ENCODE measurements at regions not wholly inside any gene's neighbourhood (a gene's known extent, or its start where the extent isn't known, plus 50 kb on each side); places are given as distances from the start of the nearest gene placed in this dataset.

DNA sequence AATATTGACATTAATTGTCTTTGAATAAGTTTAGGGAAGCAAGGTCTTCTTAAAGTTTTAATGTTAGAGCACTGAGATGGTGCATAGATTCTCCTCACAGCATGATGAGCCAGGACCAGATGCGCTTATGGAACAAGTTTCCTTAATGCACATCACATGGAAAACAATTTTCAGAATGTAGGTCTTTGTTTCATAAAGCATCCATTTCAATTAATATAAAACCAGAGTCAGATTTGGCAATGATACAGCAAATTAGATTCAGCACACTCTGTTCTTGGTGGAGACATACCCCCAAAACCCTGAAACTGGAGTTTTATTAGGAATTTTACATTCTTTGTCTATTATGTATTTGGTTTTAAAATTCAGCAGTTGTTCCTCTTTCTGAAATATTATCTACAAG is 402.1 kb upstream of the SEMA6A start:
- H2AFZ ChIP-seq (ENCODE audit: low read depth, low read length) = no peak overlapping the region
- no peaks in the 10 kb centered on the region for H3K79me2 ChIP-seq (ENCODE audit: low read length)
- TF ChIP-seq EZH2phosphoT487 (IDR thresholded peaks at IDR 0.05; ENCODE audit: low read depth) = no peak
- TF ChIP-seq, protein P1, sequence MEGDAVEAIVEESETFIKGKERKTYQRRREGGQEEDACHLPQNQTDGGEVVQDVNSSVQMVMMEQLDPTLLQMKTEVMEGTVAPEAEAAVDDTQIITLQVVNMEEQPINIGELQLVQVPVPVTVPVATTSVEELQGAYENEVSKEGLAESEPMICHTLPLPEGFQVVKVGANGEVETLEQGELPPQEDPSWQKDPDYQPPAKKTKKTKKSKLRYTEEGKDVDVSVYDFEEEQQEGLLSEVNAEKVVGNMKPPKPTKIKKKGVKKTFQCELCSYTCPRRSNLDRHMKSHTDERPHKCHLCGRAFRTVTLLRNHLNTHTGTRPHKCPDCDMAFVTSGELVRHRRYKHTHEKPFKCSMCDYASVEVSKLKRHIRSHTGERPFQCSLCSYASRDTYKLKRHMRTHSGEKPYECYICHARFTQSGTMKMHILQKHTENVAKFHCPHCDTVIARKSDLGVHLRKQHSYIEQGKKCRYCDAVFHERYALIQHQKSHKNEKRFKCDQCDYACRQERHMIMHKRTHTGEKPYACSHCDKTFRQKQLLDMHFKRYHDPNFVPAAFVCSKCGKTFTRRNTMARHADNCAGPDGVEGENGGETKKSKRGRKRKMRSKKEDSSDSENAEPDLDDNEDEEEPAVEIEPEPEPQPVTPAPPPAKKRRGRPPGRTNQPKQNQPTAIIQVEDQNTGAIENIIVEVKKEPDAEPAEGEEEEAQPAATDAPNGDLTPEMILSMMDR (IDR thresholded peaks at IDR 0.05; ENCODE audit: low read depth, low read length) = no peak
- H3K27ac ChIP-seq (ENCODE audit: low read length) = no peak overlapping the region
- no peaks in the 10 kb centered on the region for H4K20me1 ChIP-seq (ENCODE audit: insufficient read depth, low read length)
- H3K4me1 ChIP-seq (ENCODE audit: low read length) = peaks cover 6% of the 10 kb centered on the region
- no peak overlapping the region for H3K4me2 ChIP-seq (ENCODE audit: low read length)
- no peaks in the 10 kb centered on the region for H3K27me3 ChIP-seq (ENCODE audit: low read depth, low read length)
- no peak overlapping the region for H3K4me3 ChIP-seq (ENCODE audit: low read length)
- no peaks in the 10 kb centered on the region for H3K36me3 ChIP-seq (replicated peaks; ENCODE audit: low read depth, low read length)
- H3K9ac ChIP-seq (ENCODE audit: low read length) = no peak overlapping the region
- H3K9me3 ChIP-seq (ENCODE audit: insufficient read depth, low read length) = no peaks in the 10 kb centered on the region

DNA sequence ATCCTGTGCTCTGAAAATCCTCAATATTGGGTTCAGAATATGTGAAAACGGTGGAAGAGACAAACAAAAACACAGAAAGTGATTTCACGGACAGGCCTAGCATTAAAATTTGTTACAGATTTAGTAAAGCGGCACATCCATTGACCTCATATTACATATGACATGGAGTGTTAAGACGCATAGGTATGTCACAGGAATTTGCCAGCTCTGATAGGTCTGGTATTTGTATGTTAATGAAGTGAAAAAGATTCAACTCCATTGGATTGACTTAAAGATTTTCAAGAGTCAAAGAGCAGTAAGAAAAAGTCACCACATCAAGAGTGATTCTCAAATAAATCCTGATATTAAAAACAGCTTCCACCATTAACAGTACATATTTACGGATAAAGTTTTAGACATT is 396.5 kb upstream of the SEMA6A start:
- no peak overlapping the region for H3K9ac ChIP-seq (ENCODE audit: low read length)
- H3K27me3 ChIP-seq (ENCODE audit: low read depth, low read length) = no peaks in the 10 kb centered on the region
- no peak overlapping the region for H3K27ac ChIP-seq (ENCODE audit: low read length)
- no peaks in the 10 kb centered on the region for H4K20me1 ChIP-seq (ENCODE audit: insufficient read depth, low read length)
- H2AFZ ChIP-seq (ENCODE audit: low read depth, low read length) = no peak overlapping the region
- H3K36me3 ChIP-seq (replicated peaks; ENCODE audit: low read depth, low read length) = no peaks in the 10 kb centered on the region
- no peaks in the 10 kb centered on the region for H3K9me3 ChIP-seq (ENCODE audit: insufficient read depth, low read length)
- H3K4me3 ChIP-seq (ENCODE audit: low read length) = no peak overlapping the region
- TF ChIP-seq, protein P1 (IDR thresholded peaks at IDR 0.05; ENCODE audit: low read depth, low read length) = no peak
- no peak for TF ChIP-seq EZH2phosphoT487 (IDR thresholded peaks at IDR 0.05; ENCODE audit: low read depth)
- no peak overlapping the region for H3K4me2 ChIP-seq (ENCODE audit: low read length)
- H3K79me2 ChIP-seq (ENCODE audit: low read length) = no peaks in the 10 kb centered on the region
- H3K4me1 ChIP-seq (ENCODE audit: low read length) = no peaks in the 10 kb centered on the region

DNA sequence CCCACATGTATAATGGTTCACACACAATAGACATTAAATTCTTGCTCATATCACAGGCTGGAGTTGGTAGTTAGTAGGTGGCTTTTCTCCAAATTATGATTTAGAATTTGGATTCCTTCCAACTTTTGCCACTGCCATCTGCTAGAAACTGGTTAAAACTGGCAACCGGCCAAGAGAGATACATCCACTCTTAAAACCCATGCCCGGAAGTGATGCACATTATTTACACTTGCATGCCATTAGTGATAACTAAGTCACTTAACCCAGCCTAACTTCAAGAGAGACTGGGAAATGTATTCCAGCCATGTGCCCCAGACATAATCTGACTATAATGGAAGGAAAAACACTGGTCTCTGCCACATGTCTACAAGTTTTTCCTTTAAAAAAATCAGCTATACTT is 395.7 kb upstream of the SEMA6A start:
- no peaks in the 10 kb centered on the region for H3K27me3 ChIP-seq (ENCODE audit: low read depth, low read length)
- no peaks in the 10 kb centered on the region for H3K79me2 ChIP-seq (ENCODE audit: low read length)
- no peaks in the 10 kb centered on the region for H3K4me1 ChIP-seq (ENCODE audit: low read length)
- no peak overlapping the region for H3K27ac ChIP-seq (ENCODE audit: low read length)
- no peak overlapping the region for H3K4me2 ChIP-seq (ENCODE audit: low read length)
- no peak overlapping the region for H2AFZ ChIP-seq (ENCODE audit: low read depth, low read length)
- no peak overlapping the region for H3K9ac ChIP-seq (ENCODE audit: low read length)
- no peak overlapping the region for H3K4me3 ChIP-seq (ENCODE audit: low read length)
- no peak for TF ChIP-seq EZH2phosphoT487 (IDR thresholded peaks at IDR 0.05; ENCODE audit: low read depth)
- TF ChIP-seq, protein P1 (IDR thresholded peaks at IDR 0.05; ENCODE audit: low read depth, low read length) = no peak
- H4K20me1 ChIP-seq (ENCODE audit: insufficient read depth, low read length) = no peaks in the 10 kb centered on the region
- no peaks in the 10 kb centered on the region for H3K36me3 ChIP-seq (replicated peaks; ENCODE audit: low read depth, low read length)
- no peaks in the 10 kb centered on the region for H3K9me3 ChIP-seq (ENCODE audit: insufficient read depth, low read length)

DNA sequence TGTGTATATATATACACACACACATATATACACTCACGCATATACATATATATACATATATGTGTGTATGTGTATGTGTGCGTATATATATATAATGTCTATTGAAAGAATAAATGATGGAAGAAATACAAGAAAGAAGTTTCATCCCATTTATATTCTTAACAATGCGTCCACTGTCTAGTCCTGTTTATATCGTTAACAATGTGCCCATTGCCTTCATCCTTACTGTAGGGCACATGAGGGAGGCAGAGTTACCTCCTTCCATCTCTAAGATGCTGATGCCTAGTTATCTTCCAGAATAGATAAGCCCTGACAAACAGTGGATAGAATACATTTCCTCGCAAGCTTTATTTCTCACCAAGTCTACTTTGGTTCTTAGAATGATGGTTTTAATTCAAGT is 389.8 kb upstream of the SEMA6A start:
- H3K27ac ChIP-seq (ENCODE audit: low read length) = no peak overlapping the region
- no peaks in the 10 kb centered on the region for H3K79me2 ChIP-seq (ENCODE audit: low read length)
- TF ChIP-seq EZH2phosphoT487 (IDR thresholded peaks at IDR 0.05; ENCODE audit: low read depth) = no peak
- TF ChIP-seq, protein P1 (IDR thresholded peaks at IDR 0.05; ENCODE audit: low read depth, low read length) = no peak
- H4K20me1 ChIP-seq (ENCODE audit: insufficient read depth, low read length) = no peaks in the 10 kb centered on the region
- no peak overlapping the region for H3K9ac ChIP-seq (ENCODE audit: low read length)
- H3K4me2 ChIP-seq (ENCODE audit: low read length) = no peak overlapping the region
- H3K4me1 ChIP-seq (ENCODE audit: low read length) = peaks cover 4% of the 10 kb centered on the region; the same call in 1 of the 2 replicates
- H3K27me3 ChIP-seq (ENCODE audit: low read depth, low read length) = no peaks in the 10 kb centered on the region
- H3K36me3 ChIP-seq (replicated peaks; ENCODE audit: low read depth, low read length) = no peaks in the 10 kb centered on the region
- no peaks in the 10 kb centered on the region for H3K9me3 ChIP-seq (ENCODE audit: insufficient read depth, low read length)
- no peak overlapping the region for H3K4me3 ChIP-seq (ENCODE audit: low read length)
- H2AFZ ChIP-seq (ENCODE audit: low read depth, low read length) = no peak overlapping the region

All from OCI-LY3 (cell line).